Neutrophil (primary cell): ENCODE measurements at regions not wholly inside any gene's neighbourhood (a gene's known extent, or its start where the extent isn't known, plus 50 kb on each side); places are given as distances from the start of the nearest gene placed in this dataset.
"Not testable (repeated sequence)": the region's sequence is repeated elsewhere in the genome, so short reads cannot be mapped to it uniquely, and the experiment has no call there.

Source experiments
- H3K27ac ChIP-seq: fragments of 200-600 bp; sonication (generic); 2 replicates; pipeline ENCODE4 v1.5.1; 2016; ENCODE audit warnings: mild to moderate bottlenecking, moderate library complexity
- H3K27me3 ChIP-seq: fragments of 200-600 bp; sonication (generic); 2 replicates; pipeline ENCODE4 v1.6.0; 2016; ENCODE audit warnings: mild to moderate bottlenecking
- H3K36me3 ChIP-seq: fragments of 200-600 bp; sonication (generic); 2 replicates; pipeline ENCODE4 v1.5.1; 2017
- H3K4me1 ChIP-seq, 2 experiments: fragments of 200-600 bp in 1 of 2; sonication (generic) in 1 of 2; 1 replicate in 1 of 2; 2 replicates in 1 of 2; pipeline versions ENCODE4 v1.5.1 to v1.6.1; 2013 to 2016; ENCODE audit warnings: low read depth in 1 of 2, low read length in 1 of 2, mild to moderate bottlenecking in 1 of 2, moderate library complexity in 1 of 2; ENCODE audit not compliant: control insufficient read depth in 1 of 2, insufficient read depth in 1 of 2
- H3K4me3 ChIP-seq, 2 experiments: fragments of 200-600 bp in 1 of 2; sonication (generic) in 1 of 2; 1 replicate in 1 of 2; 2 replicates in 1 of 2; pipeline ENCODE4 v1.5.1; 2013 to 2016; ENCODE audit warnings: low read depth in 1 of 2, low read length in 1 of 2, mild to moderate bottlenecking in 1 of 2, moderate library complexity in 1 of 2
- H3K9me3 ChIP-seq: fragments of 200-600 bp; sonication (generic); 2 replicates; pipeline ENCODE4 v1.5.1; 2016
- TF ChIP-seq, protein P1 (sequence below): fragments of 200-600 bp; sonication (generic); IDR thresholded peaks from 2 replicates; pipeline ENCODE4 v1.5.1; 2016; ENCODE audit warnings: antibody characterized with exemption

DNA sequence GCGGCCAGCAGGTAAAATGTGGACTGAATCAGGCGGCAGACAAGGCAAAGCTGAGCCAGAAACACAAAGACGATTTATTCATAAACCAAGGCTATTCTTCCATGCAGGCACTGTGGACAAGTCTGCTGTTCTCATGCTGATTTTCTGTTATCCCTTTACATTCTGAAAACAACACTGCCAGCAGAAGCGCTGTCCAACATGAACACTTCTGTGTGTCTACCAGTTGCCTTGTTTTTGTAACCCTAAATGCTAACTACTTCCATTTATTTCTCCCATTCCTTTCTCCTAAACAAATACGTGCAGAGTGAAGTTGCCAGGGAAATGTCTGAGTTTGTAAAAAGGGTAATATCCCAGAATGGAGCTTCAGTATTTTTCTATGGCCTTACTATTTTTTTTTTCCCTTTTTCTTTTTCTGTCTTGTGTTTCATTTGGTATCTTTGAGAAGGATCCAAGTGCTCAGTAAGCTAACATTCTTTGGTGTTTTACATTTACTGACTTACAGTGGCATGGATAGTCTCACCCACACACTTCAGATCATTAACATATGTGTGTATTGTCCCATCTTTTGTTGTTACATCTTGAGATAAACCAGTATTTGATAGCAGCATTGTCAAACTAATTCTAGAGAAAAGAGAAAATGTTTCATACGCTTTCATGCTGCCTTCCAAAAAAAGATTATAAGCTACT lies 1308.9 kb upstream of the MAP3K7 start:
- TF ChIP-seq, protein P1, sequence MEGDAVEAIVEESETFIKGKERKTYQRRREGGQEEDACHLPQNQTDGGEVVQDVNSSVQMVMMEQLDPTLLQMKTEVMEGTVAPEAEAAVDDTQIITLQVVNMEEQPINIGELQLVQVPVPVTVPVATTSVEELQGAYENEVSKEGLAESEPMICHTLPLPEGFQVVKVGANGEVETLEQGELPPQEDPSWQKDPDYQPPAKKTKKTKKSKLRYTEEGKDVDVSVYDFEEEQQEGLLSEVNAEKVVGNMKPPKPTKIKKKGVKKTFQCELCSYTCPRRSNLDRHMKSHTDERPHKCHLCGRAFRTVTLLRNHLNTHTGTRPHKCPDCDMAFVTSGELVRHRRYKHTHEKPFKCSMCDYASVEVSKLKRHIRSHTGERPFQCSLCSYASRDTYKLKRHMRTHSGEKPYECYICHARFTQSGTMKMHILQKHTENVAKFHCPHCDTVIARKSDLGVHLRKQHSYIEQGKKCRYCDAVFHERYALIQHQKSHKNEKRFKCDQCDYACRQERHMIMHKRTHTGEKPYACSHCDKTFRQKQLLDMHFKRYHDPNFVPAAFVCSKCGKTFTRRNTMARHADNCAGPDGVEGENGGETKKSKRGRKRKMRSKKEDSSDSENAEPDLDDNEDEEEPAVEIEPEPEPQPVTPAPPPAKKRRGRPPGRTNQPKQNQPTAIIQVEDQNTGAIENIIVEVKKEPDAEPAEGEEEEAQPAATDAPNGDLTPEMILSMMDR, result no peak
- Histone ChIP-seq H3K4me3 (no peak overlapping the region), H3K27ac (no peak overlapping the region), H3K9me3 (no peaks in the 10 kb centered on the region), H3K4me1 (no peaks in the 10 kb centered on the region), H3K36me3 (no peaks in the 10 kb centered on the region), H3K27me3 (no peaks in the 10 kb centered on the region)

DNA sequence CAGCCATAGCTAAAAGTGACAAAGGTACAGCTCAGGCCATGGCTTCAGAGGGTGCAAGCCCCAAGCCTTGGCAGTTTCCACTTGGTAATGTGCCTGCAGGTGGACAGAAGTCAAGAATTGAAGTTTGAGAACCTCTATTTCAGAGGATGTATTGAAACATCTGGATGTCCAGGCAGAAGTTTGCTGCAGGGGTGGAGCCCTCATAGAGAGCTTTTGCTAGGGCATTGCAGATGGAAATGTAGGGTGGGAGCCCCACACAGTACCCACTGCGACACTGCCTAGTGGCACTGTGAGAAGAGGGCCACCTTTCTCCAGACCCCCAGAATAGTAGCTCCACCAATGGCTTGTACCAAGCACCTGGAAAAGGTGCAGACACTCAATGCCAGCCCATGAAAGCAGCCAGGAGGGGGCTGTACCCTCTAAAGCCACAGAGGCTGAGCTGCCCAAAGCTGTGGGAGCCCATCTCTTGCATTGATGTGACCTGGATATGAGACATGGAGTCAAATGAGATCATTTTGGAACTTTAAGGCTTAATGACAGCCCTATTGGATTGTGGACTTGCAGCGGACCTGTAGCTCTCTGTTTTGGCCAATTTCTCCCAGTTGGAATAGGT lies 1299.4 kb upstream of the MAP3K7 start:
- no peaks in the 10 kb centered on the region for H3K36me3 ChIP-seq
- no peak overlapping the region for H3K27ac ChIP-seq
- H3K27me3 ChIP-seq, result no peaks in the 10 kb centered on the region
- no peaks in the 10 kb centered on the region for H3K9me3 ChIP-seq
- no peak overlapping the region for H3K4me3 ChIP-seq
- TF ChIP-seq, protein P1, result no peak
- H3K4me1 ChIP-seq, result no peaks in the 10 kb centered on the region

DNA sequence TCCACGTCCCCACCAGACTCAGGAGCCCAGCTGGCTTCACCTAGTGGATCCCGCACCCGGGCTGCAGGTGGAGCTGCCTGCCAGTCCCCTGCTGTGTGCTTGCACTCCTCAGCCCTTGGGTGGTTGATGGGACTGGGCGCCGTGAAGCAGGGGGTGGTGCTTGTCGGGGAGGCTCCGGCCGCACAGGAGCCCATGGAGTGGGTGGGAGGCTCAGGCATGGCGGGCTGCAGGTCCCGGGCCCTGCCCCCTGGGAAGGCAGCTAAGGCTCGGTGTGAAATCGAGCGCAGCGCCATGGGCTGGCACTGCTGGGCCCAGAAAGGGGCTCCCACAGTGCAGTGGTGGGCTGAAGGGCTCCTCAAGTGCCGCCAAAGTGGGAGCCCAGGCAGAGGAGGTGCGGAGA lies 1294.9 kb upstream of the MAP3K7 start:
- not testable (repeated sequence) for H3K4me1 ChIP-seq, H3K36me3 ChIP-seq, H3K9me3 ChIP-seq, H3K27me3 ChIP-seq, H3K4me3 ChIP-seq, H3K27ac ChIP-seq

DNA sequence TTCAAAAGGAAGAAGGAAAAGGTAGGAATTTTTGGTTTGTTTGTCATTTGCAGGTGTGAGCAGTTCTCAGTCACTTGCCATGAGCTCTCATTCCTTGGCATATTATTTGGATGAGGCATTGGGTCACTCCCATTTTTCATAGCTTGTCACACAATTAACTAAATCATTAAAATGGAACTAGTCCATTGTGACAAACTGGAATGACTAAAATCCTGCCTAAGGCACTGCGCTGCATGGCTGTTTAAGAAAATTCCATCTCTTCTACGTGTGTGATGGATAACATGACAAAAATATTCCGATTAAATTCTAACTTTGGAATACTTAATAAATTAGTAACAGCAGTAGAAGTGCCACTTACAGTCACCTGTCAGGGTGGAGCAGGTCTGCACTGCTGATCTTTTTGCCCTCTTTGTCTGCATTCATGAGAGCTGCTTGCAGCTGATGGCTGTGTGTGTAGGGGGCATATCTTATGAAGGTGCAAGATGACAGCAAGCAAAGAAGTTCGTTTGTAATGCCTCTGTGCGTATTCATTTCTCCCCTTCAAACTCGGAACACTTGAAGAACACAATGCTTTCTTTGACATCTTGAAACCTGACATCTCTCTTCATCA lies 1292.6 kb upstream of the MAP3K7 start:
- H3K36me3 ChIP-seq, result no peaks in the 10 kb centered on the region
- H3K4me1 ChIP-seq, result no peaks in the 10 kb centered on the region
- H3K9me3 ChIP-seq, result no peaks in the 10 kb centered on the region
- no peaks in the 10 kb centered on the region for H3K27me3 ChIP-seq
- no peak overlapping the region for H3K27ac ChIP-seq
- no peak overlapping the region for H3K4me3 ChIP-seq
- TF ChIP-seq, protein P1, result no peak

DNA sequence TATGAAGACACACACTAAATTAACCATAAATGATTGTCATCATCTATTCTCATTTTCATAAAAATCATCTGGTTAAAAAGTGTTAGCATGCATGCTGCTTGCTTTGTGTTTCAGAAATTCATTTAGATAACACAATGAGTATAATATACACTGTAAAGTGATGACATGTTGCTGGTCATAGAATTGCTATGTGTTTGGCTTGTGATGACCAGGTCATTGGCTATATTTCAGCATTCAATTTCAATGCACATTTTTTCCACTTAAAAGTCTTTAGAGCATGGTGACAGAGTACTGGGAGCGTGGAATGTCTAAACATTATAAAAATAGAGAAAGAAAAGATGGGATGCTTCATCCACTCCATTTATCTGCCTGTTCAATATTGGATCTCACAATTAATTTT lies 1291.1 kb upstream of the MAP3K7 start:
- no peaks in the 10 kb centered on the region for H3K9me3 ChIP-seq
- H3K27ac ChIP-seq, result no peak overlapping the region

DNA sequence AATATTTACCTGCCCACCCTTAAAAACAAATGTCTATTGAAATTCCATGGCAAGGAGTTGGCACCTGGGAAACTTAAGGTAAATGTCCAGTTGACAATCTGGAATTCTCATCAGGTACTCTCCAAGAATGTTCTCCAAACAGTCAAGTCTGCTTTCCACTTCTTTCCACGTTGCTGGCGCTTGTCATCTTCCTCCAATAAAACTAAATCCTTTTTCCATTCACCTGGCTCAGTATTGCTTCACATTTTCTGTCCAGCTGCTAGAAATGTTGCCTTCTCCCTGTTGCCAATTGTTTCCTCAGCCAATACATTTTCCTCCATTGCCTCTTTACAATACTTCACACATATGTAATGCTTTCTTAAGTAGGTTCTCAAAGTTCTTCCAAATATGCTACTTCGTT lies 1288.1 kb upstream of the MAP3K7 start:
- Histone ChIP-seq H3K9me3 (no peaks in the 10 kb centered on the region), H3K27ac (no peak overlapping the region), H3K27me3 (no peaks in the 10 kb centered on the region), H3K36me3 (no peaks in the 10 kb centered on the region), H3K4me3 (no peak overlapping the region), H3K4me1 (no peaks in the 10 kb centered on the region)
- TF ChIP-seq, protein P1, result no peak

More for the DNA sequence above, 1291.1 kb upstream of the MAP3K7 start:
- TF ChIP-seq, protein P1, result no peak
- Histone ChIP-seq H3K36me3 (no peaks in the 10 kb centered on the region), H3K4me1 (no peaks in the 10 kb centered on the region), H3K27me3 (no peaks in the 10 kb centered on the region), H3K4me3 (no peak overlapping the region)
